ENCODE measurements at regions not wholly inside any gene's neighbourhood (a gene's known extent, or its start where the extent isn't known, plus 50 kb on each side); places are given as distances from the start of the nearest gene placed in this dataset.

DNA sequence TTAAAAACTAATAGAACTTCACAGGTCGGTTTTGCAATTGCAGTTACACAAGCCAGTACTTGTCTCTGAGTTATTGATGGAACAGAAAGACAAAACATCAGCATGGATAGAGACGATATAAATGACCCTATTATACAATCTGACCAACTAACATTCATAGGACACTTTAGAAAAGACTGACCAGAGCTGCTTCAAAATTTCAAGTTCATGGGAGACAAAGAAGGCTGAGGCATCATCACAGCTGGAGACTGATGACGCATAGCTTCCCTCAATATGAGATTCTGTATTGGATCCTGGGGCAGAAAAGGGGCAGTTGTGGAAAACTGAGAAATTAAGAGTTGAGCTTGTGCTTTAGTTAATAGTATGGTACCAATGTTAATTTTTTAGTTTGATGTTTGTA, 174.0 kb downstream of the THBS2 start:
- DNase-seq: no peak

DNA sequence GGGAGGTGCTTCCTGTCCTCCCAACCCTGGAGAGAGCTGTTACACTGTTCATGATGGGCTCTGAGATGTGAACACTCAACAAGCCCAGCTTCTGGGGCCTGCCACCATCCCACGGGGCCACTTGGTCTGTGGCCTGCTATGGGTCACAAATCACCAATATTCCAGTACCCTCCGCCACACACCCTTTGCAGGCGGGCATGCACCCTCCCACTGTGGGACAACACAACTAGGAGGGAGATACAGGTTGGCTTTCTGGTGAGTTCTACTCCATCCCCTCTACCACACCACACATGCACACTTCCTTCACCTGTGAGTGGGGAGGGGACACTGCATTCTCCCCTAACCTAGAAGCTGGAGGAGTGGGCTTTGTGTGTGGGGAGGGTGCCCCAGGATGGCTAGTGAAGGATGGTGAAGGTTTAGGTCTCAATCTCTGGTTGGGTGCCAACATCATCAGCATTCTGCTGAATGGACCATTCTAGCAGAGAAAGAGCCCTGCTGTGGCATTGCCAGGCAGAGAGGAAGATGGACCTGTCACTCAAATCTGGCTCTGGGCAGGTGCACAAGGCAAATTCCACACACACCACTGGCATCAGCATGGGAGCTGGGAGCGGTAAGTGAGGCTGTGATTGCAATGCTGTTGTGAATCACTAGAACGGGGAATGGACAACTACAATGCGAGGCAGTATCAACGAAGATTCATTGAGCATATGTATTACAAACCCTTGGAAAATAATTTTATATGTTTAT, 175.1 kb downstream of the THBS2 start:
- DNase-seq: no peak

DNA sequence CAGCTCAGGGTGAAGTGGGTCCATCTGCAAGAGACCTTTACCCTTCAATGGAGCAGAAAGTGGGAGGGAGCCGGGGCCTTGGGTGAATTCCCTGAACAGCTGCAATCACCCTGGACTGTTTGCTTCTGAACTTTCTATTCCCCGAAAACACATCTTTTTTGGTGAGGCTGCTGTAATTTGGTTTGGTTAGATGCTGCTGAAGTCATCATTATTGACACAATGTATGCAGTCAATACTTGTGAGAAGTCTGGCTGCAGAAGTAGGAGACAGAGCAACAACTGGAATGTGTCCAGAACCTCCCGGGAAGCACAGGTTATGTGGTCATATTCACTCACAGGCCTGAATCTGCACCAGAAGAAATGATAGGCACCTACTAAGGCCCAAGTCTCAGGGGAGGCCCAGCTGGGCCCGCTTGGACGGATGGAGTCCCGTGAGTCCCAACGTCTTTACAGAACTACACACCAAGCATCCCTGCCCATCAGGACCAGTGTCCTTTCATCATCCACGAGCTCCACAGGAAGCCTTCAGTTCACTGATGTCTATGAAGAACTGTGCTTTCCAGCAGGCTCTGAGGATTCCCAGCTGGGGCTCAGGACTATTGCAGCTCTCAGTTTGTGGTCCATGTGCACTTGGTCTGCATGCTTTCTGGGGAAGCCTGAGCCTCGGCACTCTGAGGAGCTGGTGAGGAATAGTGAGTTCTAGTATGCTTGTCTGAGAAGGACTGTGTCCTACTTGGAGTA, 177.6 kb downstream of the THBS2 start:
- DNase-seq: no peak

DNA sequence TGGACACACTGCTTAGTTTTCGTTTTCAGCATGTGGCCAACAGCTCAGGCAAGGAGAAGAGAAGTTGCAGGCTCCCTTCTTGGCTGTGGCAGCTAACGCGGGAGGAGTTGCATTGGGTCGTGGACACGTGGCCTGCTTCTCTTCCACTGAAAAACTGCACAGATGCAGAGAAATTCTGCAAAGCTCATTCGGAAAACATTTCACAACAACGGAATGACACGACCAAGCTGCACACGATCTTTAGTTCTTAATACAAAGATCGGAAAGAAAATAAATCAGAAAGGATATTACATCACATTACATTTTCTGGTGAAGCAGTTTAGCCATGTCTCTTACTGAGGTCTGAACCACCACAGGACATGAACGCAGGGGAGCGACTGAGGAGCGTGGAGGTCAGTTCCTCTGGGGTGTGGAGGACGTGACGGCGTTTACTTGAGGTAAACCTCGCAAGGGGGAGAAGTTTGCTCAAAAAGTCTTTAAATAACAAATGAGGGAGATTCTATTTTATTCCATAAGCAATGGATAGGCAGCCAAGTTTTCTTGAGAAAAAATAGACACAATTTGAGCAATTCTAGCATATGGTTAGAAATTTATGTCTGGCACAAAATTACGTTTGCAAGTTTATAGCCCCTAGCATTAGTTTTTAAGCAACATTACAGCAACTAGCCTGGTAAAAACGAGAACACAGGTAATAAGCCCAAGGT, 178.3 kb downstream of the THBS2 start:
- DNase-seq: no peak

DNA sequence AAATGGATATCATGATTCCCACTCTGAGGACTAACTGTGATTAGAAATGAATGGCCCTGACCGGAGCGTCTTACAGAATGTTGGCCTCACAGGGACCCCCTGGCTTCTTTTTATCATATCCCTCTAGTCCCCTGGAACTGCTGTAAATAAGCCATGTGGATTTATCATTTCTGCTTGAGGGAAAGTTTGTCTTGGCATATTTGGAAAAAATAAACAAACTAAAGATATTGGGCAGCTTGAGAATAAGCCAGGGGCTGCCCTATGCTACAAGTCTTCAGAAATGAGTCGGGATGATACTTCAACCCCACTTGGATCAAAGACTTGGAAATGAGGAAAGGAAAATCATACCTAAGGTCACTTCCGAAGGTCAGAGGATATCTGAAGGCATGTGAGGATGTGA, 179.1 kb downstream of the THBS2 start:
- no peak for DNase-seq

DNA sequence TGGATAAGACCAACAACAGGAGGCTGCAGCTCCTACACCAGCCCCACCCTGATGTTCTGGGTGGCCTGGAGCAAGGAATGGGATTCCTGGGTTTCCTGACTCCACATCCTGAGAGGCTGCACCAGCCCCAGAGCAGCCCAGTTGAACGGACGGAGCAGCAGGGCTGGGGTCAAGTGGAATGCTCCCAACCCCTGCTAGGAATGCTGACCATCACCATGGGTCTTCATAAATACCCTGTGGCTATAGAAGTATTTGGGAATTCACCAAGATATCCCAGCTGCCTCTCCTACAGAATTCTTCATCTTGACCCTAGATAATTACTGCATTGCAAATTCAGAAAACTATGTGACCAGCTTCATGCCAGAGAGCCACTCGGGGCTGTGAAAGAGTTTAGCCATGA, 180.3 kb downstream of the THBS2 start:
- no peak for DNase-seq

DNA sequence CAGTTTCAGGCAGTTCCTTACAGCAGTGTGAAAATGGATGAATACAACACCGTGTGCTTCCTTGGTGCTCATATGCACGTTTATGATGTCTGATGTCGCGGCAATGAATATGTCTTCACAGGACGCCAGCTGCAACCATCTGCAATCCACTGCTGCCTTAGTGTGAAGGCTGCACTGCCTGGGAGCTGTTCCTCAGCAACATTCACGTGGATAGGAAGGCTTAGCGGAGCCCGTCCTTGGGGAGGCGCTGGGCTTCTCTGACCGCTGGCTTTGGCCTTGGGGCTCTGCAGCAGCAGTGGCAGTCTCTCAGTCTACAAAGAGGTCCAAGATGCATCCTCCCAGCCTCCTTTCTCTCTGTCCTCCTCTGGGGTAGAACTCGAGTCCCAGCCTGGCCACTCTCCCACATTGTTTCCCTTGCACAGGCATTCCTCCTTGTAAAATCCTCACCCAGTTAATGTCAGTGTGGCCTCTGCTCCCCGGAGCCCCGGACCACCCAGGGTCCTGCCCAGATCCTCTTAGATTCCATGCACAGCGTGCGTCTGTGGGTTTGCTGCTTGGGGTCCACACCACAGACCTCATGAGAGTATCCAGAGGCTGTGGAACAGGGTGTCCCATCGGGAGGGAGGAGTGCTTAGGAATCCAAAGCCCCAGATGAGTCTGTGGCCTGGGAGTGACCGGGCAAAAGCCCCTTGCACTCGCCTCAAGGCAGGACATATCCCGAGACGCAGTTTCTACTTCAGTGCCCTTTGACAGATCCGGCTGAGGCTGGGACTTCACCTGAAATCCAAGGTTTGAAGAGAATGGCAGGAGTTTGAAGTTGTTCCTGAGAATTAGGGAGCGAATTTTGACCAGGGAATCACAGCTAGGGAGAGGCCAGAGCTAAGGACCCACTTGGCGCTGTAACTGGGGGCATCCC, 181.3 kb downstream of the THBS2 start:
- no peak for DNase-seq

DNA sequence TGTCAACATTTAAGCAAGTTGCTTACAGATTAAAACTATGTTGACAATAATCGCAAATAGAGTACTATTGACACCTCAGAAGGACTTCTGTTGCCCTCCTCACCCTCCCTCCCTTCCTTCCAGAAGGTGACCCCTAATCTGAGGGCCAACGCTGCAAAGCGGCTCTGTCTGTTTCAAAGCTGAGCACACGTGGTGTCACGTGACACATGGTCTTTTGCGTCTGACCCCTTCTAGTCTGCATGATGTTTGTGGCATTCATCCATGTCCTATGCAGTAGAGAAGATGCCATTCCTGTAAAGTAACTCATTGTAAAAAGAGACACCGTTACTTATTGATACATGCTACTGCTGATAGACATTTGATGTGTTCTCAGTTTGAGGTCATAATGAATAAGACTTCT, 182.3 kb downstream of the THBS2 start:
- DNase-seq: no peak

DNA sequence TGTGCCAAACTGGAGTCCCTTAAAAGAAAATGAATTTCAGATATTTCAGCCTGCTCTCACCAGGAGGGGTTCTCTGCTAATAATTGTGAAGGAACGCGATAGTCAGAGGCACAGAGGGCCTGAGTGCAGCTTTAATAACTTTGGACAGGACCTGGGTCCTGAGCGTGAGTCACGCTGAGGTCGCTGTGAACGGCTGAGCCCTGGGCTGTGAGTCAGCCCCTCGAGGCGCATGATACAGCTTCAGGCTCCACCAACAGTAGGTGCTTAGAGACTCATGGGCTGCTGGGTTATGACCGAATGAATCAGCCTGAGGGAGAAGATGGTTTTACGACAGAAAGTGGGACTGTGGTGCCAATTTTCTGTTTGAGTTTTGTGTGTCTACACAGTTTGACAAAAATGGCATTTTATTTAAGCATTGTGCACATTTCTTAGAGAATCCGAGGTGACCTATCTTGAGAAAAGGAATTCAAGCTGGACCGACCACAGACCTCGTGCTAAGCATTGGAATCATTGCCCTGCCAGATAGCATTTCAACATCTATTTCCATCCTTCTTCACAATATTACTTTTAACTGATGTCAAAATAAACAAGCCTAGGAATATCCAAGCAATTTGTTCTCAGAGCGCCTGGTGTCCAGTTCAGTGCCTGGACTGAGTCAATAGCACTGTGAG, 183.0 kb downstream of the THBS2 start:
- no peak for DNase-seq

DNA sequence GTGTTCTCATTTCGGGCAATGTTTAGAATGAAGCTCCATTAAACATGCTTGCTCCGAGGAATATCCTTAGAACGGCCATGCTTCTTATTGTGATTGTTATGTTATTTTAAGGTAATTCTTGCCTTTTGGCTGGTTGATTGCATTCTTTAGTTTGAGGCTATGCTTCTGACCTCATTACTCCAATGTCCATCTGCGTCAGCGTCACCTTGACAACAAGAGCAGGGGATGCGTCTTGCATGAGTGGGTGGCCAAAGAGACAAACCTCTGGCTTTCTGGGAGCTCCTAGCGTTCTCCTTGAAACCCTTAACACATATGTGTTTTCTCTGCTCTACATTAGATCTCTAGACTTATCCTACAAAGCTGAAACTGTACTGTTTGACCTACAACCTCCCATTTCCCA, 184.3 kb downstream of the THBS2 start:
- DNase-seq: no peak

DNA sequence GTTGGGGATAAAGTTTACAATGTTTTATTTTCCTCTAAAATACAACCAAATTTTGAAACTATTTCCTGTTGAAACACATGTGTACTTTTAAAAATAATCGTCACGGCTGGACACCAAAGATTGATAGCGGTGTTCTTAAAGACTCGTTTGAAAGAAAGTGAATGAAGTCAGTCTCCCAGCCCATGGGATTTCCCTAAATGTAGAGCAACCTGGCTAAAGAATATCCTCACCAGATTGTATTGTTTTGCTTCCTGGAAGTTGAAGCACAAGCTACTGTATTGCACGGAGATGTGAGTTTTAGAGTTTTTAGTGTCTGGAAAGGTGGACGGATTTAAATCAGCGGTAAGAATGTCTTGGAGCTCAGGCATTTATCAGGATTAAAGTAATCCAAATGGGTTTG, 189.5 kb downstream of the THBS2 start:
- DNase-seq: no peak

DNA sequence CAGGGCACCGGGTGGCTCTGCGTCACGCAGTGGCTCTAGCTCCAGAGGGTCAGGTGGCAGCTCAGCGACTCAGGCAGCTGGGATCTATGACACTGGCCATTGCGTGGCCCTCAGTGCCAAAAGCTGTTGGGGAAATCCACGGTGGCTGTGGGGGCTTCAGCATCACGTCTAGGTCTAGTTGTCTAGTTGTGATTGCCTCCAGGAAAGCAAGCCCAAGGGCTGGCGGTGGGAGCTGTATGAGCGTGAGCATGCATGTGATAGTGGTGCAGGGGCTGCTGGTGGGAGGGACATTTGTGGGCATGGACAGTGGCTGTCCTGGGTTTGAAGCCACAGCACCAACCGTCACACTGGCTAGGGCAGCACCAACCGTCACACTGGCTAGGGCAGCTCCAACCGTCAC, 191.4 kb downstream of the THBS2 start:
- no peak for DNase-seq

DNA sequence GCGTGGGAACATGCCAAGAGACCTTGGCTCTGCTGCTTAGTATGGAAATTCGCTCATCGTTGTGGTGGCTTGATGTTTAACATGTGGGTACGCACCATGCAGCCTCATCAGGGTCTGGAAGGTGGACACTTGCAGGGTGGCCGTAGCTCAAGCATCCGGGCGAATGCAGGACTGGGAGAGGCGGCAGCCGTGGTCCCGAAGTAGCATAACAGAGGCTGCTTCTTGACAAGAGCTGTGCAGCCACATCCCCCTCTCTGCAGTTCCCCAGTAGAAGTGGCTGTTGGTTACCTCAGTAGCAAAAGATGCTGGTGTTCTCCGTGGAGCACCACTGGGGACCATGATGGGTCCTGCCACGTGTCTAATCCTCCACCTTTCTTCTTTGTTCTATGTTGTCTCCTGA, 195.0 kb downstream of the THBS2 start:
- DNase-seq: no peak

DNA sequence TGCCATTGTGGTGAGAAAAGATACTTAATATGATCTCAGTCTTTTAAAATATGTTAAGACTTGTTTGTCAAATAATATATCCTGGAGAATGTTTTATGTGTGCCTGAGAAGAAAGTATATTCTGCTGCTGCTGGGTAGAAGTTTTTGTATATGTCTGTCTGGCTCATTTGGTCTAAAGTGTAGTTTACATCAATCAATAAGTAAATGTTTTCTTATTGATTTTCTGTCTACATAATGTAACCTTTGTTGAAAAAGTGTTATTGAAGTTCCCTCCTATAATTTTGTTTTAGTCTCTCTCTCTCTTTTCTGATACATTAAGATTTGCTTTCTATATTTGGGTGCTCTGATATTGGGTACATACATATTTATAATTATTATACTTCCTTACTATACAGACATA, 201.2 kb downstream of the THBS2 start:
- no peak for DNase-seq

DNA sequence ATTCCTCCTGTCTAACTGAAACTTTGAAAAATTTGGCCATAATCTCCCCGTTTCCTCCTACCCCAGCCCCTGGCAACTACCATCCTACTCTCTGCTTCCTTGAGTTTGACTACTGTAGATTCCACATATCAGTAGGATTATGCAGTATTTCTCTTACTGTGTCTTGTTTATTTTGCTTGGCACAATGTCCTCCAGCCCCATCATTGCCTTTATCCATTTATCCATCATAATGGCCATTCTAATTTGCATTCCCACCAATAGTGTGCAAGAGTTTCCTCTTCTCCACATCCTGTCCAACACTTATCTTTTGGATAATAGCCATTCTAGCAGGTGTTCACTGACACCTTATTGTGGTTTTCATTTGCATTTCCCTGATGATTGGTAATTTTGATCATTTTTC, 202.3 kb downstream of the THBS2 start:
- no peak for DNase-seq

DNA sequence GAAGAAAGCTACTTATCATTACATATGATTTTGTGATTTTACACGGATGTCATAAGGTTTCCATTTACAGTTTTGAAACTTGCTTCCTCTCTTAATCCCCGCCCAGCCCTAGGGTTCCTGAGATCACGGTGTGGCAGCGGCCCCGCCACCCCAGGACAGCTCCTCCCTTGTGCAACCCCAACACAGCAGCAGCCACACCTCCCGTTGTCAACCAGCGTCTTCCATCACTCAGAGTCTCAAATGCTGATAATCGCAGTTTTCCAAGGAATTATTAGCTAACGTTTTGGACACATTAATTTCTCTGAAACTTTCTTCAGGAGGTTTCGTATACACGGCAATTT, 204.8 kb downstream of the THBS2 start:
- DNase-seq: no peak

DNA sequence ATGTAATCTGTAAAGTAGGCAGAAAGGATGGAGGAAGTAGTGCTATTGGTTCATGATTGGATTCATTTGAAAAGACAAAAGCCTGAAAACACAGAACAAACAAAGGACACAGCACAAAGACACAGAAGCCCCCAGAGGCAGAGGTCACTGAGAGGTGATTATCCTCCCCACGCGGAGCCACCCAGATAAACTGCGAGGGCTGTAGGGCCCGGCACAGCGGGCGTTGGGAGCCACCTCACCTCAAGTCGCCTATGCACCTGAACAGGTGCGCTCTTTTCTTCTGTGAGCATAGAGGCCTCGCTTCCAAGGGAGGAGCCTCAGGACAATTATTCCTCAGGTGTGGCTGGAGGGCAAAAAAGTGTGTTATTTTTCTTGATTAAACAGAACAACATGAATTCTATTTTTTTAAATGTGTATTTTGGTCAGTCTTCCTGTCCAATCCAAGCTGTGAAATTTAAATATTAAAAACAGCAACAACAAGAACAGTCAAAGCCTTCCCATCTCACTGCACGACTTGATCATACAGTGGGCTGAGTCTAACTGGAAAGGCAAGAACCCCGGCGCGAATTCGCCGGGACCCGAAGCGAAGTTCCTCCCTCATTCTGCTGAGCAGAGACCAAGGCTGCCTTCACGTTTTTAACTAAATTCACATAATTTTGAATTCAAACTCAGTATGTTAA, 205.3 kb downstream of the THBS2 start:
- no peak for DNase-seq

DNA sequence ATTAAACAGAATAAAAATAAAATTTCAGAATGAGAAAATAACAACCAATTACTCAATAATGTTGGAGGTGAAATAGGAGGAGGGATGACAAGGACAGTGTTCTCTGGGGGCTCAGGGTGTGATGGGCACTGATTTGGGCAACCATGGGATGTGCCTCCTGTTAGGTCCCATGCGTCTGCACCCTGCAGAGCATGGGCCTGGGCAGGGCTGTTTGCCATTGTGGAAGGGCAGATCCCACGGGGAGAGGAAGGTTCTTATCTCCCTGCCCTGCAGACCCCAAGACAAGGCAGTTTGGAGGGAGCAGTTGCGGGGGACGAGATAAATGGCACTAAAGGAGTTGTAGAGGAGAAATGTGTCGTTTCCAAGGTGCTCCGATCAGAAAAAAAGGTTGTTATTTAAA, 206.3 kb downstream of the THBS2 start:
- DNase-seq: no peak

DNA sequence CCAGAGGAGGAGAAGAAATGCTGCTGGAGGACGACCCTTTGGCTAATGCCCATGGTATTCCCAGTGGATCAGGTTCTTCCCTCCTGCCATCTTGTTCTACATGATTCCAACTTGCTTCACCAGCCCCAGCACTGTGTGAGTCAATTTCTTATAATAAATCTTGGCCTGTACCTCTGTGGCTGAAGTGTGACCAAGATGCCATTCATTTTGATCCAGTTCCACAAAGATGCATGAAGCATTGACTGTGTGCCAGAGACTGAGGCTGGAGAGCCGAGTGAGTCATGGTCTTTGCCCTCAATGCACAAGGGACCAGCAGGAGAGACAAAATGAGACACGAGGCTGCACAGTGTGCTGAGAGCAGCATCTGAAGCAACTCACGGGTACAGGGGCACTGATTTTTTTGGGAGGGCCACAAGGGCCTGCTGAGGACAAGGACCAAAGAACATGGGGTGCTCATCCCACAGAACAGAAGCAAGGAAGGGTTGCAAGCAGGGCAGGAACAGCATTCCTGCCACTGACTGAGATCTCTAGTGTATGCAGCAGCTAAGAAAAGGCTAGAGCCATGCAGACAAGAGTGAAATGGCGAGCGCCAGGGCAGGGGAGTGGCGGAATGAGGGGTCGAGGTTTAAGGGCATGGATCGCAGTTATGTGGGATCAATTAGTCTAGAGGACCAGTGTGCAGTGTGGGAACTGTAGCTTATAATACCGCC, 207.0 kb downstream of the THBS2 start:
- no peak for DNase-seq

DNA sequence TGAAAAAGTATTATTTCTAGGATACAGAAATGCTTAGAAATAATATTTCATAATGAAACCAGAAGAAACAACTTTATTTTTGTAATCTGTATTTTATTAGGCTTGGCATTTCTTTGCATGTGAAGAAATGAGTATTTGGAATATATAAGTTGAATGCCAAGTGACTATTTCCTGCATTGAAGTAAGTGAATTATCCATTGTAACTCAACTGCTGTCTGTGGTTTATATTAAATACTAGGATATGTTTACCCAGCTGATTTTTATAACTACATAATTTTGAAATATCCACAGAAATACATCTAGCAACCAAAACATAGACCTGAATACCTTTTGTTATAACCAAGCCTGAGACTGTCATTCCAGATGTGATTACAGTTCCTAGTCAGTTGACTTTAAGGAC, 207.6 kb downstream of the THBS2 start:
- DNase-seq: no peak

DNA sequence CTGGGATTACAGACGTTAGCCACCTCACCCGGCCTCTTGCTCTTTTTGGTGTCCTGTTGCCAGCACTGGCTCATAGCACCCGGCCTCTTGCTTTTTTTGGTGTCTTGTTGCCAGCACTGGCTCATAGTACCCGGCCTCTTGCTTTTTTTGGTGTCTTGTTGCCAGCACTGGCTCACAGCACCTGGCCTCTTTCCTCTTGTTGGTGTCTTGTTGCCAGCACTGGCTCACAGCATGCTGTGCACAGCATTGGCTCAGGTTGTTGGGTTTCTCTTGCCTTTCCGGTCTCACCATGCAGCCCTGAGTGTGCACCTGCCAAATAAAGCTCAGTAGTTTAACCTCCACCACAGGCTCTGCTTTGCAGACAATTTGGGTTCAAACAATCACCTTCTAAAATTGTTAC, 208.2 kb downstream of the THBS2 start:
- no peak for DNase-seq
